Mesothelial cell of epicardium (in vitro differentiated cells): ENCODE measurements at regions not wholly inside any gene's neighbourhood (a gene's known extent, or its start where the extent isn't known, plus 50 kb on each side); places are given as distances from the start of the nearest gene placed in this dataset.

Experiments
- DNase-seq, 2 experiments: peaks; one replicate each; pipeline ENCODE4 v3.0.0; 2021; ENCODE audit warnings: low spot score in 2 of 2; ENCODE audit not compliant: unreplicated experiment in 2 of 2
- H3K27ac Mint-ChIP-seq: 2 replicates; pipeline ENCODE4 v1.8.0; 2021; ENCODE audit warnings: mixed read lengths
- H3K27me3 Mint-ChIP-seq: 2 replicates; pipeline ENCODE4 v1.8.0; 2021; ENCODE audit warnings: low read depth, mixed read lengths
- H3K36me3 Mint-ChIP-seq: 2 replicates; pipeline ENCODE4 v1.8.0; 2021; ENCODE audit warnings: mixed read lengths
- H3K4me1 Mint-ChIP-seq: 2 replicates; pipeline ENCODE4 v1.8.0; 2021; ENCODE audit warnings: mixed read lengths
- H3K4me3 Mint-ChIP-seq: 2 replicates; pipeline ENCODE4 v1.8.0; 2021; ENCODE audit warnings: mild to moderate bottlenecking, moderate library complexity, mixed read lengths
- H3K9me3 Mint-ChIP-seq: 2 replicates; pipeline ENCODE4 v1.8.0; 2021; ENCODE audit warnings: mixed read lengths
- TF ChIP-seq, protein P1 (sequence below): fragments of 200-600 bp; sonication (generic); IDR thresholded peaks from one replicate; pipeline ENCODE4 v1.5.0; 2021; ENCODE audit warnings: antibody characterized with exemption; ENCODE audit not compliant: unreplicated experiment

GRCh38 chr2:149901231-149901859, 313.8 kb upstream of the MMADHC start:
- H3K4me1 Mint-ChIP-seq, result peaks cover 7% of the 10 kb centered on the region
- DNase-seq, result no peak
- H3K4me3 Mint-ChIP-seq, result no peak overlapping the region
- no peaks in the 10 kb centered on the region for H3K36me3 Mint-ChIP-seq
- TF ChIP-seq, protein P1, sequence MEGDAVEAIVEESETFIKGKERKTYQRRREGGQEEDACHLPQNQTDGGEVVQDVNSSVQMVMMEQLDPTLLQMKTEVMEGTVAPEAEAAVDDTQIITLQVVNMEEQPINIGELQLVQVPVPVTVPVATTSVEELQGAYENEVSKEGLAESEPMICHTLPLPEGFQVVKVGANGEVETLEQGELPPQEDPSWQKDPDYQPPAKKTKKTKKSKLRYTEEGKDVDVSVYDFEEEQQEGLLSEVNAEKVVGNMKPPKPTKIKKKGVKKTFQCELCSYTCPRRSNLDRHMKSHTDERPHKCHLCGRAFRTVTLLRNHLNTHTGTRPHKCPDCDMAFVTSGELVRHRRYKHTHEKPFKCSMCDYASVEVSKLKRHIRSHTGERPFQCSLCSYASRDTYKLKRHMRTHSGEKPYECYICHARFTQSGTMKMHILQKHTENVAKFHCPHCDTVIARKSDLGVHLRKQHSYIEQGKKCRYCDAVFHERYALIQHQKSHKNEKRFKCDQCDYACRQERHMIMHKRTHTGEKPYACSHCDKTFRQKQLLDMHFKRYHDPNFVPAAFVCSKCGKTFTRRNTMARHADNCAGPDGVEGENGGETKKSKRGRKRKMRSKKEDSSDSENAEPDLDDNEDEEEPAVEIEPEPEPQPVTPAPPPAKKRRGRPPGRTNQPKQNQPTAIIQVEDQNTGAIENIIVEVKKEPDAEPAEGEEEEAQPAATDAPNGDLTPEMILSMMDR, result no peak
- H3K27me3 Mint-ChIP-seq, result no peaks in the 10 kb centered on the region
- H3K9me3 Mint-ChIP-seq, result no peaks in the 10 kb centered on the region
- no peak overlapping the region for H3K27ac Mint-ChIP-seq

DNA sequence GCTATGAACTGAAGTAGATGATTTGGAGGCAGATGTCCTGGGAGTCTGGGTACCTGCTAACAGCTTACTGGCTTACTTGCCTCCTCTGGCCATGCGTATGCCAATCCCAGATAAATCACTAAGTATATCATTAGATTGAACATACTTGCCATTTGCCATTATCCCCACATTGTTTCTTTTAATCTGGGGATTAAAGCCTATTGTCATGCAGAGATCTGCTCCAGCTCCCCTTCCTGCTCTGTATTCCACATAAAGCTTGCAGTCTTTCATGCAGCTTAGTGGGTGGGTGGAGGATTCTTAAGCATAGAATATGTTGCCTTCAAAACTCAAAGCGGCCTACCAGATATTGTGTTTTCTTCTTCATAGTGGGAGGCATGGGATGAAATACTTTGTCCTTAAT, 311.8 kb upstream of the MMADHC start:
- H3K4me1 Mint-ChIP-seq, result peaks cover 2% of the 10 kb centered on the region
- H3K4me3 Mint-ChIP-seq, result no peak overlapping the region
- no peak overlapping the region for H3K27ac Mint-ChIP-seq
- H3K27me3 Mint-ChIP-seq, result no peaks in the 10 kb centered on the region
- no peaks in the 10 kb centered on the region for H3K9me3 Mint-ChIP-seq
- TF ChIP-seq, protein P1, result no peak
- no peak for DNase-seq
- no peaks in the 10 kb centered on the region for H3K36me3 Mint-ChIP-seq

DNA sequence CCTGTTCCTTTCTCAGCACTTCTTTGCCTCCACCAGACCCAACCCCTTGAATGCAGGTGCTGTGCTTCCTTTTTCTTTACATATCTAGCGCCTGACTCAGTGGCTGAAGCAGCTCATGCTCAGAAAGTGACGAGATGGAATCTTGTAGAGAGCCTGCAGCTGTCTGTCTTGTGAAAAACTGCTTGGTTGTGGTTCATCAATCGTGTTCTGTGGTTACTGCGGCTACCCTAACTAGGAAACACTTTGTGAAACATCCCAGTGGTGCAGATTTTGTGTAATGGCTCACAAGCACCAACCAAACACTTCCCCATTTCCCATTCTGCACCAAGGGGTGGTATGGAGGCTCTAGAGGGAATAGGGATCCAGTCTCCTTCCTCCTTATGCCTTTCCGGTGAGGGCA, 307.2 kb upstream of the MMADHC start:
- Mint-ChIP-seq H3K27me3 (no peaks in the 10 kb centered on the region), H3K4me1 (no peaks in the 10 kb centered on the region), H3K27ac (no peak overlapping the region), H3K4me3 (no peak overlapping the region), H3K36me3 (no peaks in the 10 kb centered on the region), H3K9me3 (peaks cover 2% of the 10 kb centered on the region)
- DNase-seq, result no peak
- TF ChIP-seq, protein P1, result no peak

GRCh38 chr2:149894226-149894625, 306.7 kb upstream of the MMADHC start:
- Mint-ChIP-seq H3K4me3 (no peak overlapping the region), H3K4me1 (no peaks in the 10 kb centered on the region), H3K27me3 (no peaks in the 10 kb centered on the region), H3K36me3 (no peaks in the 10 kb centered on the region), H3K9me3 (peaks cover 6% of the 10 kb centered on the region), H3K27ac (no peak overlapping the region)
- no peak for DNase-seq
- TF ChIP-seq, protein P1, result no peak

DNA sequence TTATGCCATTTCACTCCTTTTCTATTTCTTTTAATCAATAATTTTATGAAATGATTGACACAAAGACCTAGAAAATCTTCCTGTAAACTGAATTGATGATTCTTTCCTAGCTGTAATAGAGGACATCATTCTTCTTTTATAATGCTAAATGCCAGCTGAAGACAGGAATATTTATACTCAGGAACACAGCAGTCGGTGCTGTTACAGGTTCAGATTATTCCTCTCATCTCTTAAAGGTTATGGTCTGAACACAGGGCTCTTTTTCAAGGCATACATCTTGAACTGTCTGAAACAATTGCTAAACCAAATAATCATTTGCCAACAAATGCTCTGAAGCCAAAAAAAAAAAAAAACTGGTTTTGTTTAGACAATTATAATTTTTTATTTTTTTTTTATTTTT, 305.0 kb upstream of the MMADHC start:
- TF ChIP-seq, protein P1, result no peak
- H3K36me3 Mint-ChIP-seq, result no peaks in the 10 kb centered on the region
- H3K27me3 Mint-ChIP-seq, result no peaks in the 10 kb centered on the region
- no peak for DNase-seq
- H3K27ac Mint-ChIP-seq, result no peak overlapping the region
- H3K4me3 Mint-ChIP-seq, result no peak overlapping the region
- peaks cover 6% of the 10 kb centered on the region for H3K9me3 Mint-ChIP-seq
- H3K4me1 Mint-ChIP-seq, result no peaks in the 10 kb centered on the region

- TF ChIP-seq, protein P1, result no peak
- peaks cover 6% of the 10 kb centered on the region for H3K9me3 Mint-ChIP-seq
Observed at GRCh38 chr2:149885946-149886345, 298.4 kb upstream of the MMADHC start.

More at GRCh38 chr2:149885946-149886345, 298.4 kb upstream of the MMADHC start:
- DNase-seq, result no peak
- Mint-ChIP-seq H3K27ac (no peak overlapping the region), H3K27me3 (no peaks in the 10 kb centered on the region), H3K4me3 (no peak overlapping the region), H3K4me1 (peaks cover 11% of the 10 kb centered on the region), H3K36me3 (no peaks in the 10 kb centered on the region)
